ENCODE measurements at regions not wholly inside any gene's neighbourhood (a gene's known extent, or its start where the extent isn't known, plus 50 kb on each side); places are given as distances from the start of the nearest gene placed in this dataset.
"Not testable (repeated sequence)": the region's sequence is repeated elsewhere in the genome, so short reads cannot be mapped to it uniquely, and the experiment has no call there.

DNA sequence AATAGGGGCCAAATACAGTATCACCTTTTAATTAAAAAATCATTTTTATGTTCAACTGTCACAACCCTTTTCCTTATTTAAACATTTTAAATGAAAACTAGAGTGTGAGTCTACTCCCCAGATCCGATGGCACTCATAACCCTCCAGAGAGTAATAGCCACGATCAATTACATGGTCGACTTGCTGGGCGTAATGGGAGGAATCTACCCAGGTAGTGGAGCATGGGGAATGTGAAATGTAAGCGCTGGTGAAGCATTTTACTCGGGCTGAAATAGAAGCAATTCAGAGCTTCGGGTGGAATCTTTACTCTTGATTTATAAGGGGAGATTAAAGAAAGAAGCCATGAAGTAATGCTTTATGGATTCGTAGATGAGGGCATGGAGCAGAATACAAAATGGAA, 321.9 kb downstream of the ACTR3B start:
- DNase-seq (ENCODE audit: low read depth in 2 of 2) = no peak

- DNase-seq (ENCODE audit: low read depth in 2 of 2) = no peak
Measured at GRCh38 chr7:153084278-153084677, 324.7 kb downstream of the ACTR3B start.

DNA sequence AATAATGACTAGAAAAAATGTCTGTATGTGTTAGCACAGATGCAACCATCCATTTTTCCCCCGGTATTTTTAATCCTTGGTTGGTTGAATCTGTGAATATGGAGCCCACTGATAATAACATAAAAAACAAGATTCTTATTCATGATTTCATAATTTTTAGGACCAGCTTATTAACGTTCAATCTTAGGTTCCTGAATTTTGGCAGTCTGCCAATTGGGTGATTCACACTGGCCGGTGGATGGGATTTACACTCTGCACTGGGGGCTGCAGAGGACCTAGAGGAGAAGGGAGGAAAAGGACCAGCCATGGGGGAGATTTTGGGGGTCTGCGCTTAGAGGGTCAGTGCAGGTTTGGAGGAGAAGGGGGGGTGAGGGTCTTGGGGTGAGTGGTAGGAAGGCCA, 327.9 kb downstream of the ACTR3B start:
- no peak for DNase-seq (ENCODE audit: low read depth in 2 of 2)

DNA sequence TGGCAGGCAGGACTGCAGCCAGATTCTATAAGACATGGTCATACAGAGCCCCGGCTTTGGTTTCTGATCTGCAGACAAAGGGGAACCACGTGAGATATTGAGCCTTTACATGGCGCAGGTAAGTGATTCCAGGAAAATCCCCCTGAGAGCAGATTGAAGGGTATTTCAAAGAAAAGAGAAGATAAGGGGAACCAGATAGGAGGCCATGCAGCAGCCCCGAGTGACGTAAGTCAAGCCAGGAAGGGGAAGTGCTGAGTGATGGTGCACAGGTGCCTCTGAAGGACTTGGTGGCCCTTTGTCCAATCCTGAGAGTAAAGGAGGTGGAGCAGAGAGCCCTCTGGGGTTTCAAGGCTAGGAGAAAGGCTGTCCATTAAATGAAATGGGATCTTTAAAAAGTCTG, 329.0 kb downstream of the ACTR3B start:
- DNase-seq (ENCODE audit: low read depth in 2 of 2) = no peak

DNA sequence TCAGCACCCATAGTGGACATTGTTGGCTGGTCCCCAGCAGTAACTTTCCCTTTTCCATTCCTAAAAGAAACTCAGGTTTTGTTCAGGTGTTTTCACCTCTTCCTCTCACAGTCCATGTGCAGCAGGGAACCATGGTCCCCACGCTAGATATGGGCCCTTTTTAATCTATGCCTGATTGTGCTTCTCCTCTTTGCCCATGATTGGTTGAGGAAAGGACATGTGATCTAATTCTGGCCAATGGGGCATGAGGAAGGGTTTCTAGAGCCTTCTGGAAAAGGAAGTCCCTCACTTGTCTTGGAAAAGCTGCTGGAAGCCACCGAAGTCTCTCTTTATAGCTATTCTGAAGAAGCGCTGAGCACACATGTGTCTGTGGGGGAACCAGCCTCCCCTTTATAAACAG, 330.7 kb downstream of the ACTR3B start:
- DNase-seq (ENCODE audit: low read depth in 2 of 2) = no peak

DNA sequence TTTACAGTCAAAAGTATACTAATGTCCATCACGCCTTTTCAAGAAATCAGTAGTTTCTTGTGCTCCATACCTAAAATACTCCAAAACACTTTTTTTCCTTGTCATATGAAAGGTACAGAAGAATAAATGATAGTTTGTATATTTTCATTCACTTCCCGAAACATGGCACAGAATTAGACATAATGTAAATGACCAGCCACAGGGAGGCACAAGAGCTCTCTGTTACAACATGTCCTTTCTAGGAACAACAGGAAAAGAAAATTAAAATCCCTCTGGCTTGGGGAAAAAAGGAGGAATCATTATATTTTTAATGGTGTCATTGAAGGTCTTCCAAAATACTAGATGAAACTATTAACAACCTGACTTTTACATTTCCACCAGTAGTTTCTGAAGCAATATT, 331.2 kb downstream of the ACTR3B start:
- DNase-seq (ENCODE audit: low read depth in 2 of 2) = no peak

GRCh38 chr7:153091477-153091876, 331.9 kb downstream of the ACTR3B start:
- DNase-seq (ENCODE audit: low read depth in 2 of 2) = no peak

- no peak for DNase-seq (ENCODE audit: low read depth in 2 of 2)
Measured at GRCh38 chr7:153097511-153098201, 338.1 kb downstream of the ACTR3B start.

- no peak for DNase-seq (ENCODE audit: low read depth in 2 of 2)
Measured at GRCh38 chr7:153099235-153099634, 339.7 kb downstream of the ACTR3B start.

DNA sequence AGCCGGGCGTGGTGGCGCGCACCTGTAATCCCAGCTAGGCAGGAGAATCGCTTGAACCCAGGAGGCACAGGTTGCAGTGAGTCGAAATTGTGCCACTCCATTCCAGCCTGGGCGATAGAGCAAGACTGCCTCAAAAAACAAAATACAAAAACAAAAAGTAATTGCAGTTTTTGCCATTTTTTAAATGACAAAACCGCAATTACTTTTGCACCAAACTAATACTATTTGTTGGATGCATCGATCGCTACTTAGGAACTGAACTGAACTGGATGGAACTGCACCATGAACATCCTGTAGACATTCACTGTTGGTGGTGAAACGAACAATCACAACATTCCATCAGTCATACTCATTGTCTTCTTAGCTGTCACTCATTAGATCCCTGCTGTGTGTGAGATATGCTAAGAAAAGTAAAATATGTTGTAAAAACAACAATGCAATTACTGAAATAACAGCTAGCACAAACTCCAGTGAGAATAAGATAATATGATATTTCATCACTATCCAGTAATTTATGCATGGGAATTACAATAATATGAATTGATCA, 341.2 kb downstream of the ACTR3B start:
- no peak for DNase-seq (ENCODE audit: low read depth in 2 of 2)

DNA sequence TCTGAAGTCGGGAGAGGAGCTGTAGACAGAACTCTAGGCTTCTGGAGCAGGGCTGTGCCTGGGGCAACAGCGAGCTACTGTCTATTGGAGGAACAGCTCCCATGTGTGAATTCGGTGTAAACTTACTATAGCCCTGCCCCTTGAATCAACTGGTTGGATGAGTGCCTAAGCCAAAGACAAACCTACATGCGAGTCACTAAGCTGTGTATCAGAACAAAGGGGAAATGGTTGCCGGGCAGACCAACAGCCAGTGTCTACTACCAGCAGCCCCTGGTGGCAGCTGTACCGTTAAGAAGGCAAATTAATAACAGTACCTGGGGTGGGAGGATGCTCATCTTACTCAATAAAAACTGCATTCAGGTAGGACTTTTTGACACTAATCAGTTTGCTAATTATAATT, 343.6 kb downstream of the ACTR3B start:
- DNase-seq (ENCODE audit: low read depth in 2 of 2) = no peak

GRCh38 chr7:153107826-153108225, 348.3 kb downstream of the ACTR3B start:
- no peak for DNase-seq (ENCODE audit: low read depth in 2 of 2)

- DNase-seq (ENCODE audit: low read depth in 2 of 2) = no peak
Measured at GRCh38 chr7:153109566-153109965, 350.0 kb downstream of the ACTR3B start.

DNA sequence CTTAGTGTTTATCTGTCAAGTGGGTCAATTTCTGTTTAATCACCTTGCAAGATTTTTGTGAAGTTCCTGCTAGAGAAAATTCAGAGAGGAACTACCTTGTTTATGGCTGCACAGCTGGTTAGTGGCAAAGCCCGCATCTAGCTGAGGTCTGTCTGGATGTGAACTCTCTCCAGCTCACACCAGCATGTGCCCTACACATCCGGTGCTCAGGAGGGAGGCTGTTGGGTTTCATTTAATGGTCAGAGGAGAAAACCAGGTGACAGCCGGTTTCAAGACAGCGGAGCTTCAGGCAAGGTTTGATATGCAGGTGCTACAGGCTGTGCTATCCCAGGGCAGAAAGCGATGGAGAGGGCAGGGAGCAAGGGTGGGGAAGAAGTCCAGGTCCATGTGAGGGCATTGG, 351.1 kb downstream of the ACTR3B start:
- DNase-seq (ENCODE audit: low read depth in 2 of 2) = no peak

DNA sequence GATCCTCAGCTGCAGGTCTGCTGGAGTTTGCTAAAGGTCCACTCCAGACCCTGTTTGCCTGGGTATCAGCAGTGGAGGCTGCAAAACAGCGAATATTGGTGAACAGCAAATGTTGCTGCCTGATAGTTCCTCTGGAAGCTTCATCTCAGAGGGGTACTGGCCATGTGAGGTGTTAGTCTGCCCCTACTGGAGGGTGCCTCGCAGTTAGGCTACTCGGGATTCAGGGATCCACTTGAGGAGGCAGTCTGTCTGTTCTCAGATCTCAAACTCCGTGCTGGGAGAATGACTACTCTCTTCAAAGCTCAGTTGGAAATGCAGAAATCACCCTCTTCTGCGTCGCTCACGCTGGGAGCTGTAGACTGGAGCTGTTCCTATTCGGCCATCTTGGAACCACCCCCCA, 362.7 kb downstream of the ACTR3B start:
- not testable (repeated sequence) for DNase-seq (ENCODE audit: low read depth in 2 of 2)

DNA sequence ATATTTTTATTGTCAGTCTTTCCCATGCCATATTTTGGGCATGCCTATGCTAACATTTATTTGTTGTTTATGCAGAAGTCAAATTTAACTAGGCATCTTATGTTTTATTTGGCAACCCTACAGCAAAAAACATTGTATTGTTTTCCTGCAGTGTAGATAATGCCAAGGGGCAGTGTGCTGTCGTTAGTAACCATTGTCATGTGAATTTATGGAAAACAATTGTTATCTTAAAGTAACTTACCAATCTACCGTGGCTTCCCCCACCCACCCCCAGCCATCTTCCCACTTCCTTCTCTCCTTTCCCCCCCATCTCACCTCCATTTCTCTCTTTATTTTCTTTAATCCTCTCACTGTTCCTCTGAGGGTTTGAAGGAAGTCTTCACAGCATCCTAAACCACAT, 370.5 kb downstream of the ACTR3B start:
- no peak for DNase-seq (ENCODE audit: low read depth in 2 of 2)

DNA sequence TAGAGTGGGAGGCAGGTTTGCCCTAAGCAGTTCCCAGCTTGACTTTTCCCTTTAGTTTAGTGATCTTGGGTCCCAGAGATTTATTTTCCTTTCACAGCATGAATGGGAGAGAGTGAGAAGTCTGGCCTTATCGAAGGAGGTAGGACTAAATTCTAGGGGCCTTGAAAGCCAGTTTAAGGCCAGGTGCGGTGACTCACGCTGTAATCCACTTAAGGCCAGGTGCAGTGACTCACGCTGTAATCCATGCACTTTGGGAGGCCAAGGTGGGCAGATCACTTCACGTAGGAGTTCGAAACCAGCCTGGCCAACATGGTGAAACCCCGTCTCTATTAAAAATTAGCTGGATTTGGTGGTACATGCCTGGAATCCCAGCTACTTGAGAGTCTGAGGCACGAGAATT, 392.2 kb downstream of the ACTR3B start:
- no peak for DNase-seq (ENCODE audit: low read depth in 2 of 2)

DNA sequence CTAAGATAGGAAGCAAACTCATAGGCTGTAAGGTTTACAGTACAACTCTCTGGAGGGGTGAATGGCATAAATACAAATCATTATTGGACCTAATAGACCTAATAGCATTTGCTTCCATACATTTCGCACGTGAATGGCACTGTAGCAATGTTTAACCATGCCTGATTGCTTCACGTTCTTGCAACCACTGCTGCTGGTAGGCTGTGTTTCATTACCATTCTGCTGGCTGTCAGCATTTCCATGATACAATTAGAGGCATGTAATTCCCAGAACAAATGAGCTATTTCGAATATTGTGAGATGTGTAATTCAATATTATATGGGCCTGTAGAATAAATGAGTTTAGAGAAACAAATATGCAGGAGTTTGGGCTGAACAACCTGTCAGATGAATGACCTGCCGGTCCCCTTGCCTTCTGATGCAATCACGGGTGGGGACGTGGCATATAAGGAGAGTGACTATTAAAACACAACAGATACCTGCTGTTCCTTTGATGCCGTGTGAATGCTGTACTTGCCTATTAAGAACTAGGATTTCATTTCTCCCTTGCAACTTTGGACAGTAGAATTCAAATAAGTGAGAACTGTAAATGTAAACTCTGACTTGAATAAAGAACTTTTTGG, 393.4 kb downstream of the ACTR3B start:
- DNase-seq (ENCODE audit: low read depth in 2 of 2) = no peak

DNA sequence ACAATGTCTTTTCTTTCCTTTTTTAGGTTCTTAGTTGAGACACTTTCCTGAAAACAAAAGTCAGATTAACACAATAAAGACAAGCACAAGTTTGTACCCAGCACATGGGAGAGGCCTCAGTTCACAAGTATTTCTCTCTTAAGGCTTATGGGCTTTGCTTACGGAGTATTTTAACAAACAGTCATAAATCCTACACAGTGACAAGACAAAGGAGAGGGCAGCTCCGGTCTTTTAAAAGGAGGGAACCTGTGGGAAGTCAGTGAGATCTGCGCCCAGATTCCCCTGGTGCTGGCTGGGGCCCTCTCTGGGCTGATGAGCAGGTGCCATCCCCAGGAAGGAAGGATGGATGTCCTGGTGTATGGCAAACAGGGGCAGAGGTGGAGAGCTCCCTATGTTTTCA, 398.6 kb downstream of the ACTR3B start:
- DNase-seq (ENCODE audit: low read depth in 2 of 2) = no peak

- no peak for DNase-seq (ENCODE audit: low read depth in 2 of 2)
Measured at GRCh38 chr7:153170287-153170686, 410.7 kb downstream of the ACTR3B start.

DNA sequence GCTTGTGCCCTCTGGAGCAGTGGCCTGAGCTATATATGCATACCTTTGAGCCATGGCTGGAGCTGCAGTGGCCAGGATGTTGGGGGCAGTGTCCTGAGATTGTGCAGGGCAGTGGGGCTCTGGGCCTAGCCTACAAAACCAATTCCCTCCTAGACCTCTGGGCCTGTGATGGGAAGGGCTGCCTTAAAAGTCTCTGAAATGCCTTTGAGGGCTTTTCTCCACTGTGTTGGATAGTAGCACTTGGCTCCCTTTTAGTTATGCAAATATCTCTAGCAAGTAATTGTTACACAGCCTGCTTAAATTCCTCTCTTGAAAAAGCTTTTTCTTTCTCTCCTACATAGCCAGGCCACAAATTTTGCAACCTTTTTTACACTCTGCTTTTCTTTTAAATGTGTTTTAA, 426.4 kb downstream of the ACTR3B start:
- no peak for DNase-seq (ENCODE audit: low read depth in 2 of 2)

DNA sequence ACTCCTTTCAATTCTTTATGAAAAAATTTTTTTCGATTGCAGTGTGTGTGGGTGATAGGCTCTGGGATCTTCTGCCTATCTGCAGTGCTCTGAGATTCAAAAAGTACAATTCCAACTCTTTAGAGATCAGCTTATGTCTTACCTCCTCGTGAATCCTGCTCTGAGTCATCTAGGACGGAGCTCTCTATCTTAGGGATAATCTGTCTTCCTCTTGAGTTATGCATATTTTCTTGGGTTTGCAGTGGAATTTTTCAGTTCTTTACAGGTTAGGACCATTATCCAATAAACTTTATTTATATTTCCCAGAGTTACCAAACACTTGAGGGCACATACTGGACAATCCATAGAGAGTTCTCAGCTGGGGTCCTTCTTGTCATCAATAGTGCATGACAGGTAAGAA, 428.6 kb downstream of the ACTR3B start:
- no peak for DNase-seq (ENCODE audit: low read depth in 2 of 2)

GRCh38 chr7:153188630-153189029, 429.1 kb downstream of the ACTR3B start:
- no peak for DNase-seq (ENCODE audit: low read depth in 2 of 2)

DNA sequence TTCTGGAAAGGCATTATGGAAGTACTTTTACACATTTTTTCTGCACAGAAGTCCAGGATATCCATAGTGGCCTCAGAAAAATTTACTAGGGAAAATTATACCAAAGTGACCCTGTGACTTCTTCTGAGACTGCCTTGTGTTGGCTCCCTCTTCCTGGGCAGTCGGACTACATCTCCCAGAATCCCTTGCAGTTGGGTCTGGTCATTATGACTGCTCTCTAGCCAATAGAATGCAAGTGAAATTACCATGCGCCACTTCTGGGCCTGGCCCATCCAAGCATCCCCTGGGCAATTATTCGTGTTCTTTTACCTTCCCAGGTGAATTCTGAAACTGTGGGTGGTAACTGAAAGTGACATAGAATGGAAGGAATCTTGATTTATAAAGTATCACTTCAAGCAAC, 430.9 kb downstream of the ACTR3B start:
- DNase-seq (ENCODE audit: low read depth in 2 of 2) = no peak
